ENCODE measurements at regions not wholly inside any gene's neighbourhood (a gene's known extent, or its start where the extent isn't known, plus 50 kb on each side); places are given as distances from the start of the nearest gene placed in this dataset.

GRCh38 chr6:67683960-67684359, 951.1 kb upstream of the ADGRB3 start:
- no TSS peak for BruUV-seq (replicated peaks)

GRCh38 chr6:67680297-67680932, 954.7 kb upstream of the ADGRB3 start:
- Histone ChIP-seq H3K9me1 (ENCODE audit: control insufficient read depth, insufficient read depth, low read length) (no peaks in the 10 kb centered on the region), H3K27me3 (ENCODE audit: control insufficient read depth in 2 of 2, insufficient read depth in 2 of 2, low read length in 2 of 2) (no peaks in the 10 kb centered on the region), H3K9me3 (replicated peaks; ENCODE audit: control insufficient read depth, insufficient read depth, low read depth, low read length) (no peaks in the 10 kb centered on the region), H3K4me2 (ENCODE audit: insufficient read depth, low read length) (no peak overlapping the region), H3K79me2 (ENCODE audit: control insufficient read depth, insufficient read depth, low read length) (no peaks in the 10 kb centered on the region), H3K4me1 (replicated peaks in 1 of 2; ENCODE audit: control insufficient read depth in 2 of 2, insufficient read depth in 2 of 2, low read length in 2 of 2) (no peaks in the 10 kb centered on the region), H2AFZ (ENCODE audit: low read depth, low read length) (no peak overlapping the region), H3K4me3 (no peak overlapping the region), H3K36me3 (ENCODE audit: control insufficient read depth, insufficient read depth, low read length) (no peaks in the 10 kb centered on the region), H3K9ac (ENCODE audit: insufficient read depth in 1 of 2, low read depth in 2 of 2, low read length in 2 of 2) (no peak overlapping the region), H4K20me1 (replicated peaks; ENCODE audit: control insufficient read depth, insufficient read depth, low read length) (no peaks in the 10 kb centered on the region), H3K27ac (ENCODE audit: extremely low read depth, low read depth, low read length) (no peak overlapping the region)
- no peak for ATAC-seq
- no peak for FAIRE-seq
- DNase-seq (ENCODE audit: extremely low read depth in 1 of 4, low spot score in 3 of 4), result no peak
- 4% methylated on average over 2 of the region's 2 CpGs for WGBS (ENCODE audit: insufficient coverage, low coverage, missing lambda C conversion rate)
- in situ Hi-C loops (cut with MboI), result no loop called here
- no TSS peak for BruUV-seq (replicated peaks)
- intact Hi-C loops (cut with micrococcal nuclease), result no loop called here
- POLR2A ChIA-PET, result no interaction called here
- CTCF ChIA-PET (ENCODE audit: low intra/inter-chr PET ratio), result no interaction called here
- no peak for TF ChIP-seq JUNB (CRISPR knock-in tag; conservative IDR thresholded peaks at IDR 0.05)
- no peak for TF ChIP-seq HMGN3 (IDR thresholded peaks at IDR 0.05; ENCODE audit: borderline replicate concordance, extremely low read depth, insufficient read length, low read depth, low read length)
- no peak for TF ChIP-seq XRCC3 (IDR thresholded peaks at IDR 0.05)
- no peak for TF ChIP-seq HDAC3 (IDR thresholded peaks at IDR 0.05; ENCODE audit: borderline replicate concordance, partially characterized antibody)
- TF ChIP-seq HES1 (IDR thresholded peaks at IDR 0.05; ENCODE audit: low read depth), result no peak
- TF ChIP-seq ZNF311 (CRISPR knock-in tag; IDR thresholded peaks at IDR 0.05), result no peak
- TF ChIP-seq BRF1 (IDR thresholded peaks at IDR 0.05; ENCODE audit: borderline replicate concordance, extremely low read depth, insufficient read length), result no peak
- no peak for TF ChIP-seq PATZ1 (CRISPR knock-in tag; IDR thresholded peaks at IDR 0.05; ENCODE audit: borderline replicate concordance)
- TF ChIP-seq OTX1 (CRISPR knock-in tag; IDR thresholded peaks at IDR 0.05), result no peak
- no peak for TF ChIP-seq TEAD4 (IDR thresholded peaks at IDR 0.05; ENCODE audit: low read length)
- TF ChIP-seq TEAD4 (CRISPR knock-in tag; IDR thresholded peaks at IDR 0.05; ENCODE audit: borderline replicate concordance), result no peak
- TF ChIP-seq ZNF133 (CRISPR knock-in tag; IDR thresholded peaks at IDR 0.05), result no peak
- no peak for TF ChIP-seq HNRNPUL1 (IDR thresholded peaks at IDR 0.05; ENCODE audit: low read length)
- no peak for TF ChIP-seq CBFB (CRISPR knock-in tag; IDR thresholded peaks at IDR 0.05)

More at GRCh38 chr6:67683960-67684359, 951.1 kb upstream of the ADGRB3 start:
- H4K20me1 ChIP-seq (replicated peaks; ENCODE audit: control insufficient read depth, insufficient read depth, low read length), result no peaks in the 10 kb centered on the region
- POLR2A ChIA-PET, result no interaction called here
- no peaks in the 10 kb centered on the region for H3K27me3 ChIP-seq (ENCODE audit: control insufficient read depth in 2 of 2, insufficient read depth in 2 of 2, low read length in 2 of 2)
- H3K4me3 ChIP-seq, result no peak overlapping the region
- peak overlapping the region; percentile 8; the same call in 1 of the 3 replicates for H3K27ac ChIP-seq (ENCODE audit: extremely low read depth, low read depth, low read length)
- H3K9me3 ChIP-seq (replicated peaks; ENCODE audit: control insufficient read depth, insufficient read depth, low read depth, low read length), result no peaks in the 10 kb centered on the region
- no peaks in the 10 kb centered on the region for H3K79me2 ChIP-seq (ENCODE audit: control insufficient read depth, insufficient read depth, low read length)
- no peak overlapping the region for H3K4me2 ChIP-seq (ENCODE audit: insufficient read depth, low read length)
- WGBS (ENCODE audit: insufficient coverage, low coverage, missing lambda C conversion rate), result 21% methylated on average over 1 of the region's 1 CpG
- no peaks in the 10 kb centered on the region for H3K9me1 ChIP-seq (ENCODE audit: control insufficient read depth, insufficient read depth, low read length)
- TF ChIP-seq BACH1 (tag; IDR thresholded peaks at IDR 0.05) (no peak), FOSL1 (tag; conservative IDR thresholded peaks at IDR 0.05) (peak; percentile 75)
- intact Hi-C loops (cut with micrococcal nuclease) (no loop called here), in situ Hi-C loops (cut with MboI) (no loop called here)
- peak in 1 of 4 experiments; percentile 23 for DNase-seq (ENCODE audit: extremely low read depth in 1 of 4, low spot score in 3 of 4)
- H3K36me3 ChIP-seq (ENCODE audit: control insufficient read depth, insufficient read depth, low read length), result no peaks in the 10 kb centered on the region
- peak; percentile 61; the same call in 2 of the 3 replicates for ATAC-seq
- no peaks in the 10 kb centered on the region for H3K4me1 ChIP-seq (replicated peaks in 1 of 2; ENCODE audit: control insufficient read depth in 2 of 2, insufficient read depth in 2 of 2, low read length in 2 of 2)
- peak overlapping the region; percentile 25 for H2AFZ ChIP-seq (ENCODE audit: low read depth, low read length)
- CTCF ChIA-PET (ENCODE audit: low intra/inter-chr PET ratio), result no interaction called here
- FAIRE-seq, result no peak
- no peak overlapping the region for H3K9ac ChIP-seq (ENCODE audit: insufficient read depth in 1 of 2, low read depth in 2 of 2, low read length in 2 of 2)

All from K562 (cell line).